GM12874 (cell line): ENCODE measurements at regions not wholly inside any gene's neighbourhood (a gene's known extent, or its start where the extent isn't known, plus 50 kb on each side); places are given as distances from the start of the nearest gene placed in this dataset.

Source experiments
- CTCF ChIP-seq: IDR thresholded peaks from 2 replicates; pipeline ENCODE4 v1.5.1; 2011; ENCODE audit warnings: low read depth, mild to moderate bottlenecking, control low read depth, low read length, moderate library complexity; ENCODE audit not compliant: insufficient read depth

GRCh38 chr3:71865727-71866126 is 80.8 kb upstream of the PROK2 start:
- TF ChIP-seq CTCF = no peak

- TF ChIP-seq CTCF = no peak
These were observed 78.7 kb upstream of the PROK2 start for GRCh38 chr3:71863563-71864190.

- no peak for TF ChIP-seq CTCF
These were observed 77.6 kb upstream of the PROK2 start for GRCh38 chr3:71862371-71863140.

- TF ChIP-seq CTCF = no peak
These were observed 74.2 kb upstream of the PROK2 start for GRCh38 chr3:71859123-71859519.

- no peak for TF ChIP-seq CTCF
These were observed 73.7 kb upstream of the PROK2 start for GRCh38 chr3:71858503-71859122.

- no peak for TF ChIP-seq CTCF
These were observed 73.0 kb upstream of the PROK2 start for GRCh38 chr3:71857956-71858355.

GRCh38 chr3:71854706-71855105 is 69.8 kb upstream of the PROK2 start:
- no peak for TF ChIP-seq CTCF
